Neural progenitor cell (in vitro differentiated cells): ENCODE measurements at regions not wholly inside any gene's neighbourhood (a gene's known extent, or its start where the extent isn't known, plus 50 kb on each side); places are given as distances from the start of the nearest gene placed in this dataset.
"Not testable (repeated sequence)": the region's sequence is repeated elsewhere in the genome, so short reads cannot be mapped to it uniquely, and the experiment has no call there.

ENCODE experiments used
- DNase-seq: peaks from one replicate; pipeline ENCODE4 v3.0.0-alpha.2; 2016; ENCODE audit warnings: low spot score
- H2AFZ ChIP-seq: fragments of 200-600 bp; sonication (generic); replicated peaks from 2 replicates; pipeline ENCODE4 v1.6.1; 2016; ENCODE audit warnings: antibody characterized with exemption
- H3F3A ChIP-seq: fragments of 200-600 bp; sonication (generic); 2 replicates; pipeline ENCODE4 v1.6.1; 2016; ENCODE audit warnings: antibody characterized with exemption, low read depth
- H3K27ac ChIP-seq: fragments of 200-600 bp; sonication (generic); 2 replicates; pipeline ENCODE4 v1.5.1; 2016; ENCODE audit warnings: mild to moderate bottlenecking
- H3K27me3 ChIP-seq: fragments of 200-600 bp; sonication (generic); 2 replicates; pipeline ENCODE4 v1.6.1; 2016; ENCODE audit warnings: mild to moderate bottlenecking, moderate library complexity
- H3K36me3 ChIP-seq: fragments of 200-600 bp; sonication (generic); 2 replicates; pipeline ENCODE4 v1.5.1; 2016
- H3K4me1 ChIP-seq: fragments of 200-600 bp; sonication (generic); 2 replicates; pipeline ENCODE4 v1.6.1; 2016; ENCODE audit warnings: mixed run types
- H3K4me2 ChIP-seq: fragments of 200-600 bp; sonication (generic); 2 replicates; pipeline ENCODE4 v1.6.1; 2016
- H3K4me3 ChIP-seq: fragments of 200-600 bp; sonication (generic); 2 replicates; pipeline ENCODE4 v1.5.1; 2016
- H3K79me2 ChIP-seq: fragments of 200-600 bp; sonication (generic); 2 replicates; pipeline ENCODE4 v1.6.1; 2016; ENCODE audit warnings: low read depth
- H3K9ac ChIP-seq: fragments of 200-600 bp; sonication (generic); 2 replicates; pipeline ENCODE4 v1.6.1; 2016
- H3K9me3 ChIP-seq: fragments of 200-600 bp; sonication (generic); 2 replicates; pipeline ENCODE4 v1.5.1; 2016; ENCODE audit warnings: low read depth
- H4K20me1 ChIP-seq: fragments of 200-600 bp; sonication (generic); 2 replicates; pipeline ENCODE4 v1.6.1; 2016; ENCODE audit warnings: low read depth
- H3K27ac Mint-ChIP-seq: 3 replicates; pipeline ENCODE4 v1.8.0; 2021; ENCODE audit warnings: mixed read lengths
- H3K27me3 Mint-ChIP-seq: 2 replicates; pipeline ENCODE4 v1.8.0; 2022; ENCODE audit warnings: low read depth, mild to moderate bottlenecking, inconsistent platforms, moderate library complexity, mixed read lengths; ENCODE audit not compliant: insufficient read depth
- H3K36me3 Mint-ChIP-seq: 3 replicates; pipeline ENCODE4 v1.8.0; 2021; ENCODE audit warnings: mixed read lengths
- H3K4me1 Mint-ChIP-seq: 3 replicates; pipeline ENCODE4 v1.8.0; 2021; ENCODE audit warnings: mixed read lengths
- H3K4me3 Mint-ChIP-seq: 3 replicates; pipeline ENCODE4 v1.8.0; 2021; ENCODE audit warnings: mild to moderate bottlenecking, moderate library complexity, mixed read lengths
- H3K9me3 Mint-ChIP-seq: 3 replicates; pipeline ENCODE4 v1.8.0; 2020; ENCODE audit warnings: mixed read lengths
- EZH2 ChIP-seq: fragments of 200-600 bp; sonication (generic); IDR thresholded peaks from 2 replicates; pipeline ENCODE4 v1.6.1; 2017; ENCODE audit warnings: antibody characterized with exemption, mild to moderate bottlenecking, moderate library complexity
- EZH2phosphoT487 ChIP-seq: fragments of 200-600 bp; sonication (generic); IDR thresholded peaks from 2 replicates; pipeline ENCODE4 v1.6.1; 2017; ENCODE audit warnings: antibody characterized with exemption
- TF ChIP-seq, protein P1 (sequence below): fragments of 200-600 bp; sonication (generic); IDR thresholded peaks from 2 replicates; pipeline ENCODE4 v1.5.1; 2017; ENCODE audit warnings: antibody characterized with exemption, mild to moderate bottlenecking

DNA sequence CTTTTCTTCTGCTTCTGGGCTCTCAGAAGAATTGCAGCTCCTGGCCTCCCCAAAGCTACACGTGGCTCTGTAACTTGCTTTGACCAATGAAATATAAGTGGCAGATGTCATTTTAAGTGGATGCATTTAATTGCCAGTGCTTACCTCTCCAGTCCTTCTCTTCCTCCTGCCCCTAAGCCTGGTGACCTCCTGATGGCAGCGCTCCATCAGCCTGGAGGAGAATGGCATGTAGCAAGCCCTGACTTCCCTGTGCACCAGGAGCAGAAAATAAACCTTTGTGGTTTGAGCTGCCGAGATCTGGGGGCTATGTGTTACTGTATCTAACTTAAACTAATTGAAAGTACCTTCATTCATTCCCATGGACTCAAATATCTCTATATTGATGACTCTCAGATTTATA lies 304.7 kb upstream of the CHRNA7 start:
- not testable (repeated sequence) for H3K79me2 ChIP-seq, DNase-seq, H3K4me3 Mint-ChIP-seq, H3K4me1 ChIP-seq, H3K27ac Mint-ChIP-seq, H3K36me3 ChIP-seq, H3K4me1 Mint-ChIP-seq, H3F3A ChIP-seq, H3K27me3 Mint-ChIP-seq, H3K9me3 Mint-ChIP-seq, H3K9me3 ChIP-seq, H3K27me3 ChIP-seq, H3K4me2 ChIP-seq, H3K9ac ChIP-seq, H4K20me1 ChIP-seq, H2AFZ ChIP-seq, H3K27ac ChIP-seq, H3K36me3 Mint-ChIP-seq, H3K4me3 ChIP-seq

GRCh38 chr15:31727612-31728011 lies 302.7 kb upstream of the CHRNA7 start:
- TF ChIP-seq, protein P1, sequence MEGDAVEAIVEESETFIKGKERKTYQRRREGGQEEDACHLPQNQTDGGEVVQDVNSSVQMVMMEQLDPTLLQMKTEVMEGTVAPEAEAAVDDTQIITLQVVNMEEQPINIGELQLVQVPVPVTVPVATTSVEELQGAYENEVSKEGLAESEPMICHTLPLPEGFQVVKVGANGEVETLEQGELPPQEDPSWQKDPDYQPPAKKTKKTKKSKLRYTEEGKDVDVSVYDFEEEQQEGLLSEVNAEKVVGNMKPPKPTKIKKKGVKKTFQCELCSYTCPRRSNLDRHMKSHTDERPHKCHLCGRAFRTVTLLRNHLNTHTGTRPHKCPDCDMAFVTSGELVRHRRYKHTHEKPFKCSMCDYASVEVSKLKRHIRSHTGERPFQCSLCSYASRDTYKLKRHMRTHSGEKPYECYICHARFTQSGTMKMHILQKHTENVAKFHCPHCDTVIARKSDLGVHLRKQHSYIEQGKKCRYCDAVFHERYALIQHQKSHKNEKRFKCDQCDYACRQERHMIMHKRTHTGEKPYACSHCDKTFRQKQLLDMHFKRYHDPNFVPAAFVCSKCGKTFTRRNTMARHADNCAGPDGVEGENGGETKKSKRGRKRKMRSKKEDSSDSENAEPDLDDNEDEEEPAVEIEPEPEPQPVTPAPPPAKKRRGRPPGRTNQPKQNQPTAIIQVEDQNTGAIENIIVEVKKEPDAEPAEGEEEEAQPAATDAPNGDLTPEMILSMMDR: no peak
- TF ChIP-seq EZH2phosphoT487 (no peak), EZH2 (no peak)
- Histone ChIP-seq H3K36me3 (no peaks in the 10 kb centered on the region), H3K9ac (no peak overlapping the region), H3K4me1 (no peaks in the 10 kb centered on the region), H3K27ac (no peak overlapping the region), H2AFZ (no peak overlapping the region), H3K9me3 (no peaks in the 10 kb centered on the region), H4K20me1 (no peaks in the 10 kb centered on the region), H3F3A (no peaks in the 10 kb centered on the region), H3K27me3 (no peaks in the 10 kb centered on the region), H3K4me3 (no peak overlapping the region), H3K4me2 (no peak overlapping the region), H3K79me2 (no peaks in the 10 kb centered on the region)
- H3K27me3 Mint-ChIP-seq: peaks cover 8% of the 10 kb centered on the region
- no peak overlapping the region for H3K27ac Mint-ChIP-seq
- H3K9me3 Mint-ChIP-seq: peaks cover 2% of the 10 kb centered on the region
- H3K36me3 Mint-ChIP-seq: no peaks in the 10 kb centered on the region
- H3K4me3 Mint-ChIP-seq: no peak overlapping the region
- DNase-seq: no peak
- no peaks in the 10 kb centered on the region for H3K4me1 Mint-ChIP-seq

DNA sequence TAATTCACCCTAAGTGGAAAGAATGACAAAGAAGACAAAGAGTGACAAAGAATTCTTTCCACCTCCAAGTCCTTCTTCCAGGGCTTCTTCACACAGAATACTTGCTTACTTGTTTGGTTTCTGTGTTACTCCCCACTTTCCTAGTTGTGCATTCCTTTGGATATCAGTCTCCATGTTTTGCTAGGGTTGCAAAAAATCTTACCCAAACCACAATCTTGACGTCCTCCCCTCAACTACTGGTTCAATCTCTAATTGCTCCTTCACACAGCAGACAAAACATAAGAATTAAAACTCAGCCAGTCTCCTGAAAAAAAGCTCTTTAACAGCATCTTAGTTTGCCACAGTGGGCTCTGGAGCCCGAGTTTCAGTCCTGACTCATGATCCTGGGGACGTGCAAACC lies 297.6 kb upstream of the CHRNA7 start:
- Histone ChIP-seq H3K36me3 (no peaks in the 10 kb centered on the region), H2AFZ (no peak overlapping the region), H3K4me2 (no peak overlapping the region), H3K9me3 (no peaks in the 10 kb centered on the region), H3K79me2 (no peaks in the 10 kb centered on the region), H3K9ac (no peak overlapping the region), H4K20me1 (no peaks in the 10 kb centered on the region), H3F3A (no peaks in the 10 kb centered on the region), H3K27me3 (no peaks in the 10 kb centered on the region), H3K4me3 (no peak overlapping the region), H3K4me1 (no peaks in the 10 kb centered on the region), H3K27ac (no peak overlapping the region)
- Mint-ChIP-seq H3K9me3 (peaks cover 10% of the 10 kb centered on the region), H3K4me3 (no peak overlapping the region), H3K27ac (no peak overlapping the region), H3K4me1 (no peaks in the 10 kb centered on the region), H3K27me3 (peaks cover 6% of the 10 kb centered on the region), H3K36me3 (no peaks in the 10 kb centered on the region)
- DNase-seq: no peak
- TF ChIP-seq EZH2phosphoT487 (no peak), EZH2 (no peak)
- TF ChIP-seq, protein P1: no peak

GRCh38 chr15:31733424-31733823 lies 296.9 kb upstream of the CHRNA7 start:
- no peak for DNase-seq
- peaks cover 10% of the 10 kb centered on the region for H3K9me3 Mint-ChIP-seq
- no peaks in the 10 kb centered on the region for H3K36me3 ChIP-seq
- no peak overlapping the region for H3K9ac ChIP-seq
- H4K20me1 ChIP-seq: no peaks in the 10 kb centered on the region
- H3K36me3 Mint-ChIP-seq: no peaks in the 10 kb centered on the region
- H3K79me2 ChIP-seq: no peaks in the 10 kb centered on the region
- no peak overlapping the region for H3K27ac Mint-ChIP-seq
- TF ChIP-seq, protein P1: no peak
- no peak for TF ChIP-seq EZH2phosphoT487
- H3K4me1 ChIP-seq: no peaks in the 10 kb centered on the region
- H3K27me3 ChIP-seq: no peaks in the 10 kb centered on the region
- H3K4me2 ChIP-seq: no peak overlapping the region
- no peak overlapping the region for H3K4me3 Mint-ChIP-seq
- H3K4me3 ChIP-seq: no peak overlapping the region
- H3F3A ChIP-seq: no peaks in the 10 kb centered on the region
- no peaks in the 10 kb centered on the region for H3K9me3 ChIP-seq
- H3K27ac ChIP-seq: no peak overlapping the region
- peaks cover 6% of the 10 kb centered on the region for H3K27me3 Mint-ChIP-seq
- H3K4me1 Mint-ChIP-seq: no peaks in the 10 kb centered on the region
- no peak overlapping the region for H2AFZ ChIP-seq
